Panc1 (cell line): ENCODE measurements at regions not wholly inside any gene's neighbourhood (a gene's known extent, or its start where the extent isn't known, plus 50 kb on each side); places are given as distances from the start of the nearest gene placed in this dataset.

Experiments
- ATAC-seq: fragments of 200-7000 bp; cut with Tn5 transposase; 2 replicates; pipeline ENCODE4 v1.9.1; 2020; ENCODE audit warnings: mild to moderate bottlenecking, moderate library complexity
- BruUV-seq: library from RNA; stranded (reverse); fragments of 400-500 nt; replicated peaks from 2 replicates; lab custom pipeline; 2021; lab: Mats Ljungman, UMichigan
- CTCF ChIA-PET: fragments of 300-600 bp; sonication (Branson Sonifier 250); formaldehyde crosslinking; loops from one replicate; lab custom pipeline; 2022; ENCODE audit warnings: antibody characterized with exemption; lab: Charles Lee
- POLR2A ChIA-PET: fragments of 300-600 bp; sonication (Branson Sonifier 250); formaldehyde crosslinking; loops from one replicate; lab custom pipeline; 2022; ENCODE audit warnings: antibody characterized with exemption; lab: Charles Lee
- DNase-seq: peaks from one replicate; pipeline ENCODE4 v3.0.0-alpha.2; 2010; ENCODE audit warnings: low read depth, low spot score
- H3K27ac ChIP-seq: 2 replicates; pipeline ENCODE4 v1.5.1; 2011; ENCODE audit warnings: mild to moderate bottlenecking, low read length, inconsistent platforms
- H3K27me3 ChIP-seq: fragments of 200-500 bp; sonication (Bioruptor generic); 2 replicates; pipeline ENCODE4 v1.6.0; 2014; ENCODE audit warnings: low read length, inconsistent platforms; ENCODE audit not compliant: control insufficient read depth, insufficient read depth
- H3K36me3 ChIP-seq: fragments of 200-500 bp; sonication (Bioruptor generic); 2 replicates; pipeline ENCODE4 v1.5.1; 2014; ENCODE audit warnings: inconsistent platforms, mild to moderate bottlenecking, low read length, moderate library complexity; ENCODE audit not compliant: control insufficient read depth, insufficient read depth
- H3K4me1 ChIP-seq: 2 replicates; pipeline ENCODE4 v1.5.1; 2011; ENCODE audit warnings: inconsistent platforms, mild to moderate bottlenecking, low read length, moderate library complexity; ENCODE audit not compliant: control insufficient read depth, insufficient read depth
- H3K4me3 ChIP-seq, 2 experiments: 2 replicates each; pipeline ENCODE4 v1.5.1; 2011 to 2012; ENCODE audit warnings: low read depth in 2 of 2, low read length in 2 of 2, mild to moderate bottlenecking in 2 of 2, inconsistent platforms in 1 of 2, moderate library complexity in 1 of 2
- H3K9me3 ChIP-seq: fragments of 200-500 bp; sonication (Bioruptor generic); 2 replicates; pipeline ENCODE4 v1.5.1; 2014; ENCODE audit warnings: low read depth, mild to moderate bottlenecking, inconsistent platforms, low read length, moderate library complexity; ENCODE audit not compliant: control insufficient read depth, insufficient read depth
- CTCF ChIP-seq: fragments of 450-650 bp; IDR thresholded peaks from 2 replicates; pipeline ENCODE4 v1.5.1; 2017; ENCODE audit warnings: mild to moderate bottlenecking
- POLR2AphosphoS5 ChIP-seq: IDR thresholded peaks from 2 replicates; pipeline ENCODE4 v1.6.1; 2012; ENCODE audit warnings: mild to moderate bottlenecking, low read depth, low read length, moderate library complexity
- SIN3A ChIP-seq: IDR thresholded peaks from 2 replicates; pipeline ENCODE4 v1.6.1; 2012; ENCODE audit warnings: low read depth, mild to moderate bottlenecking, low read length, moderate library complexity, borderline replicate concordance; ENCODE audit not compliant: insufficient read depth
- TCF7L2 ChIP-seq: IDR thresholded peaks from 2 replicates; pipeline ENCODE4 v1.6.1; 2011; ENCODE audit warnings: mild to moderate bottlenecking, low read depth, low read length, inconsistent platforms
- in situ Hi-C: cut with HindIII; loops from 2 replicates; pipeline ENCODE4 v1.10.0; 2016; ENCODE audit warnings: low sequenced_read_pairs, low pct_unique_long_range_greater_than_20kb
- intact Hi-C: fragments of 100-400 bp; cut with micrococcal nuclease; formaldehyde crosslinking; loops from one replicate; pipeline ENCODE4 v1.10.0; 2022; ENCODE audit not compliant: unreplicated experiment
- TF ChIP-seq, protein P1 (sequence below), 2 experiments: IDR thresholded peaks; 2 replicates each; pipeline ENCODE4 v1.6.1; 2011 to 2012; ENCODE audit warnings: low read depth in 2 of 2, control low read depth in 1 of 2, low read length in 1 of 2, mild to moderate bottlenecking in 1 of 2, moderate library complexity in 1 of 2; ENCODE audit not compliant: insufficient read depth in 1 of 2

GRCh38 chr9:81791076-81791475 lies 101.7 kb upstream of the TLE1 start:
- POLR2A ChIA-PET, result no interaction called here

GRCh38 chr9:81798606-81799005 lies 109.3 kb upstream of the TLE1 start:
- DNase-seq (no peak), ATAC-seq (no peak)
- no peak overlapping the region for H3K4me3 ChIP-seq
- no peaks in the 10 kb centered on the region for H3K4me1 ChIP-seq
- CTCF ChIA-PET, result no interaction called here
- no peaks in the 10 kb centered on the region for H3K9me3 ChIP-seq
- in situ Hi-C loops, result no loop called here
- TF ChIP-seq, protein P1, sequence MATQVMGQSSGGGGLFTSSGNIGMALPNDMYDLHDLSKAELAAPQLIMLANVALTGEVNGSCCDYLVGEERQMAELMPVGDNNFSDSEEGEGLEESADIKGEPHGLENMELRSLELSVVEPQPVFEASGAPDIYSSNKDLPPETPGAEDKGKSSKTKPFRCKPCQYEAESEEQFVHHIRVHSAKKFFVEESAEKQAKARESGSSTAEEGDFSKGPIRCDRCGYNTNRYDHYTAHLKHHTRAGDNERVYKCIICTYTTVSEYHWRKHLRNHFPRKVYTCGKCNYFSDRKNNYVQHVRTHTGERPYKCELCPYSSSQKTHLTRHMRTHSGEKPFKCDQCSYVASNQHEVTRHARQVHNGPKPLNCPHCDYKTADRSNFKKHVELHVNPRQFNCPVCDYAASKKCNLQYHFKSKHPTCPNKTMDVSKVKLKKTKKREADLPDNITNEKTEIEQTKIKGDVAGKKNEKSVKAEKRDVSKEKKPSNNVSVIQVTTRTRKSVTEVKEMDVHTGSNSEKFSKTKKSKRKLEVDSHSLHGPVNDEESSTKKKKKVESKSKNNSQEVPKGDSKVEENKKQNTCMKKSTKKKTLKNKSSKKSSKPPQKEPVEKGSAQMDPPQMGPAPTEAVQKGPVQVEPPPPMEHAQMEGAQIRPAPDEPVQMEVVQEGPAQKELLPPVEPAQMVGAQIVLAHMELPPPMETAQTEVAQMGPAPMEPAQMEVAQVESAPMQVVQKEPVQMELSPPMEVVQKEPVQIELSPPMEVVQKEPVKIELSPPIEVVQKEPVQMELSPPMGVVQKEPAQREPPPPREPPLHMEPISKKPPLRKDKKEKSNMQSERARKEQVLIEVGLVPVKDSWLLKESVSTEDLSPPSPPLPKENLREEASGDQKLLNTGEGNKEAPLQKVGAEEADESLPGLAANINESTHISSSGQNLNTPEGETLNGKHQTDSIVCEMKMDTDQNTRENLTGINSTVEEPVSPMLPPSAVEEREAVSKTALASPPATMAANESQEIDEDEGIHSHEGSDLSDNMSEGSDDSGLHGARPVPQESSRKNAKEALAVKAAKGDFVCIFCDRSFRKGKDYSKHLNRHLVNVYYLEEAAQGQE (IDR thresholded peaks at IDR 0.05; ENCODE audit: insufficient read depth in 1 of 2, low read depth in 2 of 2, low read length in 1 of 2), result no peak
- TF ChIP-seq POLR2AphosphoS5 (no peak), SIN3A (no peak), TCF7L2 (no peak), CTCF (no peak)
- H3K36me3 ChIP-seq, result no peaks in the 10 kb centered on the region
- H3K27me3 ChIP-seq, result no peaks in the 10 kb centered on the region
- POLR2A ChIA-PET, result no interaction called here
- BruUV-seq, result no TSS peak
- intact Hi-C loops, result no loop called here
- H3K27ac ChIP-seq, result no peak overlapping the region

More at GRCh38 chr9:81791076-81791475, 101.7 kb upstream of the TLE1 start:
- TF ChIP-seq, protein P1 (IDR thresholded peaks at IDR 0.05; ENCODE audit: insufficient read depth in 1 of 2, low read depth in 2 of 2, low read length in 1 of 2), result no peak
- TF ChIP-seq CTCF (no peak), SIN3A (no peak), POLR2AphosphoS5 (no peak), TCF7L2 (no peak)
- intact Hi-C loops, result no loop called here
- no peaks in the 10 kb centered on the region for H3K4me1 ChIP-seq
- H3K4me3 ChIP-seq, result no peak overlapping the region
- CTCF ChIA-PET, result no interaction called here
- in situ Hi-C loops, result no loop called here
- no peaks in the 10 kb centered on the region for H3K27me3 ChIP-seq
- ATAC-seq, result no peak
- no peaks in the 10 kb centered on the region for H3K36me3 ChIP-seq
- no peak for DNase-seq
- BruUV-seq, result no TSS peak
- H3K27ac ChIP-seq, result no peak overlapping the region
- no peaks in the 10 kb centered on the region for H3K9me3 ChIP-seq
